Lung (tissue), 11 donors: ENCODE measurements at regions not wholly inside any gene's neighbourhood (a gene's known extent, or its start where the extent isn't known, plus 50 kb on each side); places are given as distances from the start of the nearest gene placed in this dataset.
"Not testable (repeated sequence)": the region's sequence is repeated elsewhere in the genome, so short reads cannot be mapped to it uniquely, and the experiment has no call there.

Experiments used
- ATAC-seq: fragments of 200-7000 bp; cut with Tn5 transposase; one replicate; pipeline ENCODE4 v1.9.1; 2020; ENCODE audit warnings: moderate number of reproducible peaks; ENCODE audit not compliant: insufficient read depth, low FRiP score
- DNase-seq, 3 donors: peaks; one replicate each; pipeline ENCODE4 v3.0.0-alpha.2; 2013 to 2017
- H3K27ac ChIP-seq, 2 donors: one replicate each; pipeline ENCODE4 v1.5.1; 2013; ENCODE audit warnings: mild to moderate bottlenecking in 2 of 2, moderate library complexity in 2 of 2, control low read depth in 1 of 2, inconsistent platforms in 1 of 2, low read depth in 1 of 2, low read length in 1 of 2
- H3K27me3 ChIP-seq, 3 donors: one replicate each; pipeline ENCODE4 v1.5.1; 2013; ENCODE audit warnings: low read length in 2 of 3; ENCODE audit not compliant: control insufficient read depth in 3 of 3, insufficient read depth in 3 of 3
- H3K36me3 ChIP-seq, 4 donors: one replicate each; pipeline ENCODE4 v1.5.1; 2013; ENCODE audit warnings: low read length in 4 of 4, mild to moderate bottlenecking in 1 of 4, moderate library complexity in 1 of 4; ENCODE audit not compliant: control insufficient read depth in 4 of 4, insufficient read depth in 4 of 4
- H3K4me1 ChIP-seq, 5 donors: one replicate each; pipeline ENCODE4 v1.5.1; 2013; ENCODE audit warnings: low read length in 5 of 5, mild to moderate bottlenecking in 2 of 5, moderate library complexity in 1 of 5; ENCODE audit not compliant: control insufficient read depth in 5 of 5, insufficient read depth in 5 of 5
- H3K4me3 ChIP-seq: one replicate; pipeline ENCODE4 v1.5.1; 2013; ENCODE audit warnings: mild to moderate bottlenecking, control low read depth, moderate library complexity
- H3K9ac ChIP-seq, 2 donors: one replicate each; pipeline ENCODE4 v1.5.1; 2013; ENCODE audit warnings: low read length in 2 of 2, control low read depth in 1 of 2; ENCODE audit not compliant: insufficient read depth in 1 of 2
- H3K9me3 ChIP-seq, 4 donors: one replicate each; pipeline ENCODE4 v1.5.1; 2013; ENCODE audit warnings: low read length in 3 of 4, mild to moderate bottlenecking in 1 of 4, moderate library complexity in 1 of 4; ENCODE audit not compliant: control insufficient read depth in 4 of 4, insufficient read depth in 3 of 4
- WGBS, 2 donors: extraction: QIAGEN DNeasy Blood & Tissue Kit; methylation state at CpG; one replicate each; pipeline ENCODE4 v1.1.7; 2013; 5-methylcytosine and 5-hydroxymethylcytosine counted together
- TF ChIP-seq, protein P1 (sequence below): IDR thresholded peaks from 2 replicates; pipeline ENCODE4 v1.5.1; 2012; ENCODE audit warnings: mild to moderate bottlenecking; ENCODE audit errors: control extremely low read depth, extremely low read depth
- donor health status: control.
- donor health status: control.
- donor health status: Bipolar disorder and iron deficiency.
- donor health status: healthy.
- donor health status: DM: yes; HTN: yes; CAD: no.

DNA sequence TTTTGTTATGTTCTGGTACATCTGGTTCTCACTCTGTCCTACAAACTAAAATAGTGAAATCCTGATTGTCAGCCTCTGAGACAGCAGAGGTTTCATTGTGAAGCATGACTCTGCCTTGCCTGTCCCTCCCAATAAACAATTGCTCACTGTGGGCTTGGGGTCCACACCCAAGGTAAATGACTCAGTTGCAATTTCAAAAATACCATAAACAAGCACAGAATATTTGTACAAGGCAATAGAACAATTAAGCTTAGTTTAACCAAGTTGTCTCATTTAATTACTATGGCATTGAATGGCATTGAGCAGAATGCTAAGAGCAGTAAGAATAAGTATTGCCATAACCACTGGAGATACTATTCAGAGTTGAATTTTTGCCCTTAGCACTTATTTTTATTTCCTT lies 353.6 kb downstream of the SPRY2 start:
- DNase-seq, result no peak
- Histone ChIP-seq H3K27me3 (no peaks in the 10 kb centered on the region), H3K4me1 (no peaks in the 10 kb centered on the region), H3K27ac (no peak overlapping the region), H3K9me3 (no peaks in the 10 kb centered on the region), H3K4me3 (no peak overlapping the region), H3K9ac (no peak overlapping the region), H3K36me3 (no peaks in the 10 kb centered on the region)
- TF ChIP-seq, protein P1, sequence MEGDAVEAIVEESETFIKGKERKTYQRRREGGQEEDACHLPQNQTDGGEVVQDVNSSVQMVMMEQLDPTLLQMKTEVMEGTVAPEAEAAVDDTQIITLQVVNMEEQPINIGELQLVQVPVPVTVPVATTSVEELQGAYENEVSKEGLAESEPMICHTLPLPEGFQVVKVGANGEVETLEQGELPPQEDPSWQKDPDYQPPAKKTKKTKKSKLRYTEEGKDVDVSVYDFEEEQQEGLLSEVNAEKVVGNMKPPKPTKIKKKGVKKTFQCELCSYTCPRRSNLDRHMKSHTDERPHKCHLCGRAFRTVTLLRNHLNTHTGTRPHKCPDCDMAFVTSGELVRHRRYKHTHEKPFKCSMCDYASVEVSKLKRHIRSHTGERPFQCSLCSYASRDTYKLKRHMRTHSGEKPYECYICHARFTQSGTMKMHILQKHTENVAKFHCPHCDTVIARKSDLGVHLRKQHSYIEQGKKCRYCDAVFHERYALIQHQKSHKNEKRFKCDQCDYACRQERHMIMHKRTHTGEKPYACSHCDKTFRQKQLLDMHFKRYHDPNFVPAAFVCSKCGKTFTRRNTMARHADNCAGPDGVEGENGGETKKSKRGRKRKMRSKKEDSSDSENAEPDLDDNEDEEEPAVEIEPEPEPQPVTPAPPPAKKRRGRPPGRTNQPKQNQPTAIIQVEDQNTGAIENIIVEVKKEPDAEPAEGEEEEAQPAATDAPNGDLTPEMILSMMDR, result no peak
- ATAC-seq, result no peak

DNA sequence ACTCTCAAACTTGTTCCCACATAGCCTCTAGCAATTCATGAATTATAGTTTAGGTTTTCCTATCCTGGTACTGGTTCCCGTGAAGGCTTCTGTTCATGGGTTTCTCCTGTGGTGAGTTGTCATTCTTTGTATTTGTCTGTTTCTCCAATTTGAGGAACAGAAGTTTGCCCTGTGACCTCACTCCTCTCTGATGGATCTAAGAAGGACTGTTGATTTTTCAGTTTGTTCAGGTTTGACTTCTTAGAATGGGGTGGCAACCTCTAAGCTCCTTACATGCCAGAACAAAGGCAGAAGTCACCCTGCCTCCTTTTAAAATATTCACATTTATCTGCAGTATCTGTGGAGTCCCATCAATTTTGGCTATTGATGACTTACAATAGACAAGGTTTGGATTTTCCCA lies 354.0 kb downstream of the SPRY2 start:
- DNase-seq, result no peak
- H3K36me3 ChIP-seq, result no peaks in the 10 kb centered on the region
- no peaks in the 10 kb centered on the region for H3K4me1 ChIP-seq
- no peak overlapping the region for H3K9ac ChIP-seq
- no peak overlapping the region for H3K4me3 ChIP-seq
- TF ChIP-seq, protein P1, result no peak
- H3K27me3 ChIP-seq, result no peaks in the 10 kb centered on the region
- ATAC-seq, result no peak
- no peaks in the 10 kb centered on the region for H3K9me3 ChIP-seq
- WGBS, 2 donors, result 93 to 94% methylated on average over 1 of the region's 1 CpG
- no peak overlapping the region for H3K27ac ChIP-seq

DNA sequence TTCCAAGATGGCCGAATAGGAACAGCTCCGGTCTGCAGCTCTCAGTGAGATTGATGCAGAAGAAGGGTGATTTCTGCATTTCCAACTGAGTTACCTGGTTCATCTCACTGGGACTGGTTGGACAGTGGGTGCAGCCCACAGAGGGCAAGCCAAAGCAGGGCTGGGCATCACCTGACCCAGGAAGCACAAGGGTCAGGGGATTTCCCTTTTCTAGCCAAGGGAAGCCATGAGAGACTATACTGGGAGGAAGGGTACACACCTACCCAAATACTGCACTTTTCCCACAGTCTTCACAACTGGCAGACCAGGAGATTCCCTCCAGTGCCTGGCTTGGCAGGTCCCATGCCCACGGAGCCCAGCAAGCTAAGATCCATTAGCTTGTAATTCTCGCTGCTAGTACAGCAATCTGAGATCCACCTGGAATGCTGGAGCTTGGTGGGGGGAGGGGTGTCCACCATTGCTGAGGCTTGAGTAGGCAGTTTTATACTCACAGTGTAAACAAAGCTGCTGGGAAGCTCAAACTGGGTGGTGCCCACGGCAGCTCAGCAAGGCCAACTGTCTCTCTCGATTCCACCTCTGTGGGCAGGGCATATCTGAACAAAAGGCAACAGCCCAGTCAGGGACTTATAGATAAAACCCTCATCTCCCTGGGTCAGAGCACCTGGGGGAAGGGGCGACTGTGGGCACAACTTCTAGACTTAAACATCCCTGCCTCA lies 365.8 kb downstream of the SPRY2 start:
- not testable (repeated sequence) for H3K9me3 ChIP-seq, H3K4me1 ChIP-seq, H3K4me3 ChIP-seq, H3K9ac ChIP-seq, DNase-seq, H3K36me3 ChIP-seq, ATAC-seq, H3K27me3 ChIP-seq, H3K27ac ChIP-seq
- WGBS, 2 donors, result 87 to 94% methylated on average over 7 of the region's 7 CpGs

DNA sequence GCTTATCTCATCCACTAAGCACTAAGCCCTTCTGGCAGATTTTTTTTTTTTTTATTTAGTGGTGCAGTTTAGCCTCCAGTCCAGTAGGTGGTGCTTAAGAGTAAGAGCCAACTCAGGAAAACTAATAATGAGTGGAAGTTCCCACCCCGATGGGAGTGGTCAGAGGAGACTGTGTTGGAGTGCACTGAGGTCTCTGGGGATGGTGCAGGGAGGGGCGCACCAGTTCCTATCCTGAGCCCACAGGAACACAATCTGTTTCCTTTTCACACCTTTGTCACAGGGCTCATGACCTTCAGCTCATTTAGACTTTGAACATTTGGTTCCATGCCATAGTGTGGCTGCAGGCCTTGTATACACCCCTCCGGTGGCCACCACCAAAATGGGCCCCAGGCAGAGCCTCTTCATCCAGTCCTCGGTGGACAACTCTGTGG lies 367.4 kb downstream of the SPRY2 start:
- Histone ChIP-seq H3K9me3 (no peaks in the 10 kb centered on the region), H3K27me3 (no peaks in the 10 kb centered on the region), H3K9ac (no peak overlapping the region), H3K36me3 (no peaks in the 10 kb centered on the region), H3K27ac (no peak overlapping the region), H3K4me1 (peaks cover 0 to 2% (median 0%) of the 10 kb centered on the region in 5 donors), H3K4me3 (no peak overlapping the region)
- DNase-seq (peak in 2 of 3 donors; percentile 24 to 39), ATAC-seq (peak; percentile 19)
- 74 to 76% methylated on average over 4 of the region's 4 CpGs for WGBS, 2 donors
- TF ChIP-seq, protein P1, result no peak
